ENCODE measurements at regions not wholly inside any gene's neighbourhood (a gene's known extent, or its start where the extent isn't known, plus 50 kb on each side); places are given as distances from the start of the nearest gene placed in this dataset.

DNA sequence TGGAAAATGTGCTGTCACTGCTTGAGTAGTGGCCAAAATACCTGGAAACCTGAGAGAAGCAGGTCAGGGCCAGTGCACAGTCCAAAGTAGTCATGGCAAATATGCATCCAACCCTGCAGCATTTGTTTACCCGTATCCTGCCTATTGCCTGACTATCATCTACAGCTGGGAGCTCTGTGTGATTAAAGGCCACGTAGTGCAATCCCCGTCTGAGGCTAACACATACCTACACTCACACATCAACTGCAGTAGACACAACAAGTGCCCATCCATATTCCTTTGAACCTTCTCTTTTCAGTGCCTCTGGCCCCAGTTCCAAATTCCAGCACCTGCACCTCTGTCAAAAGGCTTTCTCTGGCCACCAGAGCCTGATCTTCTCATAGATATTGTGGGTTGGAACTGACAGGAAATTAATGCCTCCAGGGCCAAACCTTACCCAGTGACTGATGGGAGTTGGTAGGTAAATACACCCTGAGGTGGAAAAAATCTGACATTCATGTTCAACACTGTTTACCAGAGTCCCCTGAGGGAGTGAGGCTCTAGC lies 383.0 kb downstream of the SETD4 start:
- H3K4me3 ChIP-seq (ENCODE audit: low read length): no peak overlapping the region
- no peak for DNase-seq (ENCODE audit: low read depth)
- TF ChIP-seq, protein P1, sequence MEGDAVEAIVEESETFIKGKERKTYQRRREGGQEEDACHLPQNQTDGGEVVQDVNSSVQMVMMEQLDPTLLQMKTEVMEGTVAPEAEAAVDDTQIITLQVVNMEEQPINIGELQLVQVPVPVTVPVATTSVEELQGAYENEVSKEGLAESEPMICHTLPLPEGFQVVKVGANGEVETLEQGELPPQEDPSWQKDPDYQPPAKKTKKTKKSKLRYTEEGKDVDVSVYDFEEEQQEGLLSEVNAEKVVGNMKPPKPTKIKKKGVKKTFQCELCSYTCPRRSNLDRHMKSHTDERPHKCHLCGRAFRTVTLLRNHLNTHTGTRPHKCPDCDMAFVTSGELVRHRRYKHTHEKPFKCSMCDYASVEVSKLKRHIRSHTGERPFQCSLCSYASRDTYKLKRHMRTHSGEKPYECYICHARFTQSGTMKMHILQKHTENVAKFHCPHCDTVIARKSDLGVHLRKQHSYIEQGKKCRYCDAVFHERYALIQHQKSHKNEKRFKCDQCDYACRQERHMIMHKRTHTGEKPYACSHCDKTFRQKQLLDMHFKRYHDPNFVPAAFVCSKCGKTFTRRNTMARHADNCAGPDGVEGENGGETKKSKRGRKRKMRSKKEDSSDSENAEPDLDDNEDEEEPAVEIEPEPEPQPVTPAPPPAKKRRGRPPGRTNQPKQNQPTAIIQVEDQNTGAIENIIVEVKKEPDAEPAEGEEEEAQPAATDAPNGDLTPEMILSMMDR (conservative IDR thresholded peaks at IDR 0.05; ENCODE audit: low read length): no peak

DNA sequence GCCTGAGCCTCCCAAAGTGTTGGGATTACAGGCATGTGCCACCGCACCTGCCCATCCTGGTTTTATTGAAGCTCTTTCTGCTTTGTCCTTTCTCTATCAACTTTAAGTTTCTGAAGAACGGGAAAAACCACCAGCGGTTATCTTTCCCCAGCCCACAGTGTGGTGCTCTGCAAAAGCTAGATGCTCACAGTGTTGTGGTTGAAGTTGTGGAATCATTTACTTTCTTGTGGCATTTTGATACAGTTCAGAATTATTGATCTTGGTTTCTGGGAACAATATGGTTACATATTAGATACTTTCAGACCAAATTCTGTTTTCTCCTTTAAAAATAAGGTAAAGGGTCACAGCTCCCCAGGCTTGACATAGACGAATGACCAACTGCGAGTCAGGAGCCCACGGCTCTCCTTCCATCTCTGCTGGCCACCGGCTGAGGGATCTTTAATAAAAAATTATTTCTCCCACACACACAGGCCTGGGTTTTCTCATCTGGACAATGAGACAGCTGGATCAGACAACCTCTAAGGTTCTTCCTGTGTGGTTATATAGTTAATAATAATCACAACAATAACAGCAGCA lies 385.3 kb downstream of the SETD4 start:
- no peak overlapping the region for H3K4me3 ChIP-seq (ENCODE audit: low read length)
- no peak for DNase-seq (ENCODE audit: low read depth)
- TF ChIP-seq, protein P1 (conservative IDR thresholded peaks at IDR 0.05; ENCODE audit: low read length): no peak

DNA sequence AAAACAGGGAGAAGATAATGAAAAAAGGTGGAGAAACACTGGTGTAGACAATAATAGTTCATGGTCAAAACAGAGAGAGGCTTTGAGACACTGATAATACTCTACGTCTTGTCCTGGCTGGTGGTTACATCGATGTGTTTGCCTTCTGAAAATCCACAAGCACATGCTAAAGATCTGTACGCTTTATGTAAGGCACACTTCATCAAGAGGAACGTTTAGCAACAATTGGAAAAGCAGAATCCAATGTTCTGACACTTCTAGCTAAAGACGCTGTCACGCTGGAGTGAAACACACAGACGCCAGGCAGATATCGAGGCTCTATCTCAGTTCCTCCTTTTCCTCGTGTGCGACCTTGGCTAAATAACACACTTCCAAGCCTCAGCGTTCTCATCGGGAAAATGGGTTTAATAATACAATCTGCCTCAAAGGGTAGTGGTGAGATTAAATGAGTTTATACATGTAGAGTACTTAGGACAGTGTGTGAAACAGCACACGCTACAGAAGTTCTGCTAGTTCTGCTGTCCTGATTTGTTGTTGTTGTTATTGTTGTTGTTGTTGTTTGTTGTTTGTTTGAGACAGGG lies 386.1 kb downstream of the SETD4 start:
- TF ChIP-seq, protein P1 (conservative IDR thresholded peaks at IDR 0.05; ENCODE audit: low read length): no peak
- no peak overlapping the region for H3K4me3 ChIP-seq (ENCODE audit: low read length)
- DNase-seq (ENCODE audit: low read depth): no peak

DNA sequence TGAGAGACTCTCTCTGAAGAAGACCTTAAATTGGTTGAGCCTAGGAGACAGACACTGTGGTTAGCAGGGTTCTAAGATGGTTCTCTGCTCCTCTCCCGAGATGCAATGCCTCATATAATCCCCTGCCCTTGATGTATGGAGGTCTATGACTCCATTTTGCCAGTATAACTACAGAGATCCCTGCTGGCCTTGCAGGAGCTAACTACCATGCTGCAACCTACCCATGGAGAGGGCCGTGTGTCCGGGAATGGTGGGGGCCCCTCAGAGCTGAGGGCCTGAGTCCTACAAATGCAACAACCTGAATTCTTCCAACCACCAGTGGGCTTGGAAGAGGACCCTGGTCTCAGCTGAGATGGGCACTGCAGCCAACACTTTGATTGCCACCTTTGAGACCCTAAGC lies 388.0 kb downstream of the SETD4 start:
- TF ChIP-seq, protein P1 (conservative IDR thresholded peaks at IDR 0.05; ENCODE audit: low read length): no peak

DNA sequence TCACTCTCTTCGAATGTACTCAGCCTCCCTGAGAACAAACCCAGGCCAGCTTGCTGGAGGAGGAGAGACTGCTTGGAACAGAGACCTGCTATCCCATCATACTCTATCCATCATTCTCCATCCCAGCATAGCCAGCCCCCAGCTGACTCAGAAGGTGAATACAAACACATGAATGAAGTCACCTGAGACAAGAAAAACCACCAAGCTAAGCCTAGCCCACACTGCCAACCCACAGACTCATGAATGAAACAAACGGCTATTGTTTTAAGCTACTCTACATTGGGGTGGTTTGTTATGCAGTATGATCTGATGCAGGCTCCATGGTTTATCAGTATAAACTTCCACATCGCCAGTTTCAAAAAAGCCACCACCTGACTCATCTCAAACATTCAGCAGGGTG lies 395.6 kb downstream of the SETD4 start:
- TF ChIP-seq, protein P1 (conservative IDR thresholded peaks at IDR 0.05; ENCODE audit: low read length): no peak
- no peak for DNase-seq (ENCODE audit: low read depth)
- no peak overlapping the region for H3K4me3 ChIP-seq (ENCODE audit: low read length)

More for the DNA sequence above, 388.0 kb downstream of the SETD4 start:
- H3K4me3 ChIP-seq (ENCODE audit: low read length): no peak overlapping the region
- no peak for DNase-seq (ENCODE audit: low read depth)

DNA sequence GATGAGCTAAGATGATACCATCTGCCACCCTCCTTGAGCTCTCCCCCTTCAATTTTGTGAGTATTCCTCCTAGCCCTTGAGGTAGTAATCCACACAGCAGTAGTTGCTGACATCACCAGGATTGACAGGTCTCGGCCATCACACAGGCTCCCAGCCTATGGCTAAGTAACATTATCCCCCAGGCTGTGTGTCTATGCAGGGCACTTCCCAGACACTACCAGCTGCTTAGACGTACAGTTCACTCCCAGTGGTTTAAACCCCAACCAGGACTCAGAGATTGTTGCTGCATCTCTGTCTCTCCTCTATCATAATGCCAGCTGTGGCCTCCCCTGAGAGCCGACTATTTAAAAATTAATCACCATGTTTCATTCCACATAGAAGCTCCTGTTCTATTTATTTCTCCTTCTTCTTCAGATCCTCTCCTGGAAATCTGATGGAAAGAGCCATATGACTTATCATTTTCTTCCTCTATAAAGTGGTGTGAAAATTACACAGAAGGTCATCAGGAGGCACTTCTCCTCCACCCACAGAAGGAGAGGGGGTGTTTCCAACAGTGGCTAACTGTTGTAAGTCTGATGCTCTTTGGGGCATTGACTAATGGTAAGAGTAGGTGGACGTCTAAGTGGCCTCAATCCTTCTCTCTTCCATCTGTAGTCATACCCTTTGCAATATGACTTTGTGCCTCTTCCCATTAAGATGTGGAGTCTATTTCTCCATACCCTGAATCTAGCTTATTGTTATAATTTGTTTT lies 396.3 kb downstream of the SETD4 start:
- TF ChIP-seq, protein P1 (conservative IDR thresholded peaks at IDR 0.05; ENCODE audit: low read length): no peak
- H3K4me3 ChIP-seq (ENCODE audit: low read length): no peak overlapping the region
- DNase-seq (ENCODE audit: low read depth): no peak
